OCI-LY7 (cell line): ENCODE measurements at regions not wholly inside any gene's neighbourhood (a gene's known extent, or its start where the extent isn't known, plus 50 kb on each side); places are given as distances from the start of the nearest gene placed in this dataset.

Source experiments
- CTCF ChIP-seq: fragments of 200-600 bp; sonication (generic); conservative IDR thresholded peaks from 2 replicates; pipeline ENCODE4 v1.5.1; 2014; ENCODE audit warnings: mild to moderate bottlenecking, antibody characterized with exemption, low read length, moderate library complexity, mixed read lengths
- EZH2phosphoT487 ChIP-seq: fragments of 200-600 bp; sonication (generic); IDR thresholded peaks from 2 replicates; pipeline ENCODE4 v1.6.1; 2018; ENCODE audit warnings: low read depth, borderline replicate concordance, mild to moderate bottlenecking, mixed run types, antibody characterized with exemption, low read length, moderate library complexity, mixed read lengths

- TF ChIP-seq EZH2phosphoT487 (no peak), CTCF (no peak)
Measured at GRCh38 chr12:24714237-24714636, 234.7 kb downstream of the BCAT1 start.
